Pons (tissue), 1 donor: ENCODE measurements at regions not wholly inside any gene's neighbourhood (a gene's known extent, or its start where the extent isn't known, plus 50 kb on each side); places are given as distances from the start of the nearest gene placed in this dataset.
"Not testable (repeated sequence)": the region's sequence is repeated elsewhere in the genome, so short reads cannot be mapped to it uniquely, and the experiment has no call there.

Source experiments
- DNase-seq: peaks from one replicate; pipeline ENCODE4 v3.0.0-alpha.2; 2016; ENCODE audit warnings: low spot score

DNA sequence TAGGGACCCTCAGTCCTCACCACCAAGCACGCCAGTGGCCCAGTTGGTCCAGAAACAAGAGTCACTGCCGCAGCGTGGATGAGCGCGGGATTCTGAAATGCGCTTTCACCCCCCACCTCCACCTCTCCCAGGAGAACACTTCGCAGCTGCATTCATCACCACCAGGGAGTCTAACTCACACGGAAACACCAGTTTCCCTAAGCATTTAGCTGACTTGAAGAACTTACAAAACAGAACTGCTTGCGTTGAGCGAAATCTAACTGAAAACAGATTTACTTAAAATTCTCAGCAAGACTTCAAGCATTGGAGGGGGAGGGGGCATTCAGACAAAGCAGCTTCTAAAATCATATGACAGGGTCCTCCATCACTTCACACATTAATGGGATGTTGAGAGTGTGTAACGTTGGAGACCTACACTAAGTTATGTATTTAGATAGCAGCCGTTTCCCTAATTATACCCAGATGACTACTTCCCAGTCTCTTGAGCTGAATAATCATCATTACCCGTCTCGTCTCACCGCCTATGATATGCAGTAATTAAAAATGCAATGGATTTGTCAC, 258.2 kb upstream of the IRS2 start:
- no peak for DNase-seq

DNA sequence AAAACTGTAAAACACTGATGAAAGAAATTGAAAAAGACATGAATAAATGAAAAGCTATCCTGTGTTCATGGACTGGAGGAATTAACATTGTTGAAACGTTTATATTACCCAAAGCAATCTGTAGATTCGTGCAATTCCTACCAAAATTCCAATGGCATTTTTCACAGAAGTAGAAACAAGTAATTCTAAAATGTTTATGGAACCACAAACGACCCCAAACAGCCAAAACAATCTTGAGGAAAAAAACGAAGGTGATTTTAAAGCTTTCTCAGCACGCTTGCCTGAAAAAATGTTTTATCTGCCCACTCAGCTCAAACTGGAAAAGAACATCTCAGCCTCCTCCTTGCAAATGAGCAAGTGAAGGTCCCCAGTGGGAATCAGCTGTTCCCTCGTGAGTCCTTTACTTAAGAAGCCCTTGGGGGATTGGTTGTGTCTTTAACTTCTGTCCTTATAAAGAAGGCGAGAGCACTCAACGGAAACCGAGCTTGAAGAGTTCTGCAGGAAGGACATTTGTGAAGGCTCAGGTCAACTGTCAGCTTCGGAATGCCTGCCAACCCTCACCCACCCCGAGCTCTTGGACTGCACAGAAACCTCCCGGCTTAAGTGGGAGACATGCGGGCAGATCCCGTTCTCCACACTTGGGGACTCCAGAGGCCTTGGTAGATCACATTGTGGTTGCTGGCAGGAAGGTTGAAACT, 256.0 kb upstream of the IRS2 start:
- DNase-seq: no peak

DNA sequence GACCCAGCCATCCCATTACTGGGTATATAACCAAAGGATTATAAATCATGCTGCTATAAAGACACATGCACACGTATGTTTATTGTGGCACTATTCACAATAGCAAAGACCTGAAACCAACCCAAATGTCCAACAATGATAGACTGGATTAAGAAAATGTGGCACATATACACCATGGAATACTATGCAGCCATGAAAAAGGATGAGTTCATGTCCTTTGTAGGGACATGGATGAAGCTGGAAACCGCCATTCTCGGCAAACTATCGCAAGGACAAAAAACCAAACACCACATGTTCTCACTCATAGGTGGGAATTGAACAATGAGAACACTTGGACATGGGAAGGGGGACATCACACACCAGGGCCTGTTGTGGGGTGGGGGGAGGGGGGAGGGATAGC, 255.3 kb upstream of the IRS2 start:
- DNase-seq: not testable (repeated sequence)

DNA sequence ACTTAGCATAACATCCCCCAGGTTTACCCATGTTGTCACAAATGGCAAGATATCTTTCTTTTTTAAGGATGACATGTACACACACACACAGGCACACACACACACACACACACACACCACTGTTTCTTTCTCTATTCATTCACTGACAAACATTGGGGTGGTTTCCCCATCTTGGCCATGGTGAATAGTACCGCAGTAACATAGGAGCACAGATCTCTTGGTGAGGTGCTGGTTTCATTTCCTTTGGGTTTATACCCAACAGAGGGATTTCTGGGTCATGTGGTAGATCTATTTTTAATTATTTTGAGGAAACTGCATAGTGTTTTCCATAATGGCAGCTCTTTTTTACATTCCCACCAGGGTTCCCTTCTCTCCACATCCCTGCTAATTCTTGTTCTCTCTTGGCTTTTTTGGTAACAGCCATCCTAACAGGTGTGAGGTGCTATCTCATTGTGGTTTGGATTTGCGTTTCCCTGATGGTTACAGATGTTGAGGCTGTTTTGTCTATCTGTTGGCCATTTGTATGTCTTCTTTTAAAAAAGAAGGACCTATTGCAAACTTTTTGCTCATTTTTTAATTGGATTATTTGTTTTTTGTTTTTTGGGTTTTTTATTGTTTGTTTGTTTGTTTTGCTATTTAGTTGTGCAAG, 251.7 kb upstream of the IRS2 start:
- no peak for DNase-seq

DNA sequence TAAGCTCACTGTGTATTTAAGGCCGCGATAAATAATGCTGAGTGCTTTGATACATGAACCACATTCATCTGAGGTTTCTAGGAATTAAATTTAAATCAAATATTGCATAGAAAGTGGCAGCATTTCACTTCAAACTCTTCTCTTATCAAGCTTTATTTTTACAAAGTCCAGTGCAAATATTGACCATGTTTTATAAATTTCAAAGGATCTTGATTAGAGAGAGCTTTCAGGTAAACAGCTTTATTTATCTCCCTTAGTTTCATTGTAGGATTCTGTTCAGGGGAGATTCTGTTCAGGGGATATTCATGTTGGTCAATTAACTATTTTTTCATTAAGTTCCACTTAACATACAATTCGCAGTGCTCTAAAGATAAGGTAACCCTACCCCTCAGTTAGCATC, 249.7 kb upstream of the IRS2 start:
- DNase-seq: no peak

DNA sequence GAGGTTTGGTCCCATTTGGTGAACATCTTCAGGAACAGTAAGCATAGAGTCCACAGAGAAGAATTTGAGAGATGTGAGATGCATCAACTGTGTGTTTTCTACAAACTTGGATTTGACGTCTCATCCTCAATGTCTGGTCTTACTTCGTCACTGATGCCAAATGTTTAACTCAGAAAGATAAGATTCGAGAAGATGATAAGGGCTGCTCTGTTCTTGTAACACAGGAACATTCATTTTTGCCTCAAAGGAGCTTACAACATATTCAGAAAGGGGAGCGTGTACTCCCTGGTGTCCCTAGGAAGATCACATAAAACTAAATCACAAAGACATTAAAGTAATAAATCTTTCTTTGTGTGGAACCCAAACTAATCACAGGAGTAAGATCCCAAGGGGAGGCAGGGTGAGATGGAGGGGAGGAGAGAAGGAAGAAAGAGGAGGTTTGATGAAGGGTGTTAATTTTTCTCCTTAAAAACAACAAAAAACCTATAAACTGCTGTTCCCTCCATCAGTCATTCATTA, 247.7 kb upstream of the IRS2 start:
- no peak for DNase-seq

DNA sequence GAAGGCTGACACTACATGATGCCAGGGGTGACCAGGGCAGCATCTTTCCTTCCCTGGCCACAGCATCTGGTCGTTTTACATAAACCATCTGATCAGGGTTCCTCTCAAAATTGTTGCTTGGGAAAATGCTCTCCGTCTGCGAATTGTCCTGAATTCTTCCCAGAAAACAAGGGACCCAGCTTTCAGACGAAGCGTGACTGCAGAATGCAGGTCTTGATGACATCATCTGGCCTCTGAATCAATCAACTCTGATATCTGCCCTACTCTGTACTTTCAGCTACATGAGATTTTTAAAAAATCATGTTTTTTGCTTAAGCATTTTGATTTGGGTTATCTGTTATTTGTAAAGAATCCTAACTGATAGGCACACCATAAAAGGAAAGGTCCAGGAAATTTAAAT, 246.6 kb upstream of the IRS2 start:
- no peak for DNase-seq

DNA sequence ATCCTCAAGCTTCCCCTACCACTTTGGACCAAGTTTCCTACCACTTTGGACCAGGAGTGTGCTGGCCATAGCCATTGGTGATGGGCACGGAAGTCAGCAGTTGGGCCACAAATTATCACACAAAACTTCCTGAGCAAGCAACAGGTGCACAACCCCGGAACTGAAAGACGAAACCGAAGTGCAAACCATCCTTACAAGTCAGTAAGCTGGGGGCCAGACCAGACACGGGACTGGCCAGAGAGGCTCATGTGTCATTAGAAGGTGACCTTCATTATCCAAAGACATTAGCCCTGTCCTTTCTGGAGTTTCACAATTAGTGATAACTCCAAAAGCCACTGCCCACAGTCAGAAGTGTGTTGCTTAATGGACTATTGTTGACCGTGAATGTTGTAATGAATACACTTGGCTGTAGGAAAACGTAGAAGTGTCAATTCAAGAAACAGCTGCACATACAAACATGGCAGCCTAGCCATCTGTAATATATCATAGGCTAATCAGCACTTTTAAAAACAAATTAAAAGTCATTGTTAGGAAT, 244.1 kb upstream of the IRS2 start:
- DNase-seq: no peak

DNA sequence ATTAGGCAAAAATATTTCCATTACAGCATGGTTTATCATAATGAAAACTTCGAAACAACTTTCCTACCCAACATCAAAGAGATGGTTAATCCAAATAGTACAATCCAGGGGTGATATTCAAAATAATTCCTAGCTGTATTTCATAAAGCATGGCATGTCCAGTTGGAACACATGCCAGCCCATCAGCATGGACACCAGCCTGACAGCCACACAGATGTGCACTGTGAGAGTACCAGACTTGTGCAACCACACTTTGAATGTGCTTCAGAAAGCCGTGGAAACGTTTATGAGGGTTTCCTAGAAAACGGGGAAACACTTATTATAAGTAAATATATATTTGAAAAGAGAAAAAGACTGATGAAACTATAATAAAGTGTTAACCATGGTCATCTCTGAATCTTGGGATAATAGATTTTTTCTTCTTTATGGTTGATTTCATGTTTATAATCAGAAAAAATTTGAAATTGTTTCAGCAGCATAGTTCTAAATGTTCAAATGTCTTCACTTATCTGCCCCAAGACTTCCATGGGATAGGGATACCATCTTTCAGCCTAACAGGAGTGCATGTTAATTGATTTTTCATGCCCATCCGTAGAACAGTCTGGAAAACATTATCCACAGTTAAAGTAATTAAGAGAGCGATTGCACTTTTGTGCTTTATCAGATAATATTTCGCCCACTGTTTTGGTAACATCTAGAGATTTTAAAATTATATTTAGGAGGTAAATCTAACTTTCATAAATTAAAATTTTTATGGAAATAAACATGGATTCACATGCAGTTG, 242.6 kb upstream of the IRS2 start:
- DNase-seq: no peak

DNA sequence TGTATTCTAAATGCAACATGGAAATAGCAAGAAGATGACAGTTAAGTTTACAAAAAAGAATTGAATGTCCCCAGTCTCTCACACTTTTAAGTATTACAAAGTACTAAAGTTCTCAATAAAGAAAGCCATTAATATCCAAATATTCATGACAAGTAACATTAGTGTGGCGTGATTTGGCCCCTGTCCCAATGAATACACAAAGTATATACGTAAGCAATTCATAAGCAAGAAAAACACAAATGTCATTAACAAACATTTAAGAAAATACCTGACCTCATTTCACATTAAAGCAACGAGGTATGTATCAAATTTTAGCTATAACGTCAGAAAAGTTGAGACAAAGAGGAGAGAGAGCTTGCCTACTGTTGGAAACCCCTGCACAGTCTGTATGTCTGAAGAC, 241.9 kb upstream of the IRS2 start:
- no peak for DNase-seq

DNA sequence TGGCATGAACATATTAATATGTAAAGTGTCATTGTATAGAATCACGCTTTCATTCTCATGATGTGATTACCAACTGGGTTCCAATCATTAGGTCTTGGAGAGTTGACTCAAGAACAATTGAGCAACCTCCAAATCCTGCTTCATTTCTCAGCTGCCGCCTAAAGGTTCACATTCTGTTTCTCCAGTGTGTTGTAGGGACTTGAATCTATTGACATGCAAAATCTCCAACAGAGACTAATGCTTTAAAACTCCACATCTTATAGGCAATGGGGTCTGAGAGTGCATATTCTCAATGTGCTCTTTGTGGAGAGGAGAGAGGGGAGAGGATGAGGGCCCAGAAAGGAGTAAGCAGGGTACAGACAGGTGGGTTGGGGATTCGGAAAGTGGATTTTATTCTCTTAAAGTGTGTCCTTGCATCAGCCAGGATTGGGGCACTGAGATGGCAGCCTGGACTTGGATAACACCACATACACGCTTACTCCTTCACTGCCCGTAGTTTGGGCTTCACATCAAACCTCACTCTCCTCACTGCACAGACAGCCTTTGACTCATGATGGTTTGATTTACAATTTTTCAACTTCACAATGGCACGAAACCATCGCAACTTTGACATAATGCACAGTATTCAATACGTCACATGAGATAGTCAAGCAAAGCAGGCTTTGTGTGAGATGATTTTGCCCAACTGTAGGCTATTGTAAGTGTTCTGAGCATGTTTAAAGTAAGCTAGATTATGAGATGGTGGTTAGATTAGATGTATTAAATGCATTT, 241.3 kb upstream of the IRS2 start:
- no peak for DNase-seq

DNA sequence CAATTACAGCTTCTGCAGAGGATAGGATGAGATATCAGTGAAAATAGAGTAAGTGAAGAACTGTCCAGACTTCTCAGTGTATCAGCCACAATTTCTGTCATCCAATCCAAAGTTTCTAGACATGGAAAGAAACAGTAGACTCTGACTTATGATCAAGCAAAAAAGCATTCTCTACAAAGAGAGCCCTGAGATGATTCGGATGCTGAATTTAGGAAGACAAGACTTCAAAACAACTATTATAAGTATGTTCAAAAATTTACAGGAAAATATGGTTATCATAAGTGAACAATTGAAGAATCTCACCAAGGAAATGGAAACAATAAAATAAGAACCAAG, 238.2 kb upstream of the IRS2 start:
- no peak for DNase-seq

DNA sequence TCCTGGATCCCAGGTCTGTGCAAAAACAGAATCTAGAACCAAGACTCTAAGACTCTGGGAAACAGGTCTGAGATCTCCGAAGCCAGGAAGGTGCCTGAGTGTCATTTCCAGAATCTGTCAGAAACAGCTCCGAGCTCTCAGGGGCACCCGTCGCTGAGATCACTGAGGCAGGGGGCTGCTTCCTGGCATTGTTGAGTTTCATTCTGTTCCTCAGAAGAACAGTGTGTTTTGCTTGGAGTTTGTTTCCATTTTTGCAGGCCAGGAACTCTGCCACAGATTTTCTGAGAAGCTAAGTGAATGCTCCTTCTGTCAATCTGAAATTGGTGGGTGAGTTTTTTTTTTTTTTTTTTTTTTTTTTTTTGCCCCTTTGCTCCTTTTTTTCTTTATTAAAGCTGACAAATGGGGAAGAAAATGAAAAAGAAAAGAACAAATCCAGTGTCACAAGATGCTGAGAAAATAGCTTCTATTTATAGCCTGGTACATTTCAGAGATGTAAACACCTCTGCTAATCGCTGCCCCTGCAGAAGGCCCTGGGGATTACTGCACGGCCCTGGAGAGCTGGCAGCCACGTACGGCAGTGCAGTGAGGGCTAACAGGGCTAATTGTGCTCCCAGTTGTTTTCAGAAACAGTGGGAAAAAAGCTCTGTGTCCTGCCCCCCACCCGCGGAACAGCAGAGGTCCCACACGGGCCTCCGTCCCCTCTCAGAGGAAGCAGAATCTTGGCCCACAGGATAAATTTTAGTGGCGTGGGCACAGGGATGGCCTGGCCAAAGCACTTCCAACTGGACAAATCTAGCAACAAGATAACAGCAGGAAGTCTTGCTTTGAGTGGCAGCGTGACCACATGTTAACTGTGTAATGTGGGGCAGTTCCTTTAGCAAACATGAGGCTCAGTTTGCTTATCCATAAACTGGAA, 237.6 kb upstream of the IRS2 start:
- DNase-seq: no peak

DNA sequence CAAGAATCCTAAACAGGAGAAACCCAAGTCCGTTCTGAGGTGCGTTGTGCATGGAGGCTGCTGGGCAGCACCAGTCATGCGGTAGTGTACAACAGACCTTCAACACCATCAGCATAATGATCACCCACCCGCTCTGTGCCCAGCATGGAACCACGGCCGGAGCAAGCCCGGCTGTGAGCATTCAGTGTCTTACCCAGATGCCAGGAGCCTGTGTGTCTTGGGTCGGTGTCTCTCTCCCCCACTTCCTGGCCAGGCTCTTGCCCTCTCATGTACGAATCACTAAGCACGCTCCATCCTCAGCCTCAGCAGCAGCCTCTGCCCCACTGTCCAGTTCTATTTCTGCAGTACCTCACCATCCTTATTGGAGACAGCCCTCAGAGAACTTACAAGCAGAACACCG, 231.6 kb upstream of the IRS2 start:
- DNase-seq: no peak

DNA sequence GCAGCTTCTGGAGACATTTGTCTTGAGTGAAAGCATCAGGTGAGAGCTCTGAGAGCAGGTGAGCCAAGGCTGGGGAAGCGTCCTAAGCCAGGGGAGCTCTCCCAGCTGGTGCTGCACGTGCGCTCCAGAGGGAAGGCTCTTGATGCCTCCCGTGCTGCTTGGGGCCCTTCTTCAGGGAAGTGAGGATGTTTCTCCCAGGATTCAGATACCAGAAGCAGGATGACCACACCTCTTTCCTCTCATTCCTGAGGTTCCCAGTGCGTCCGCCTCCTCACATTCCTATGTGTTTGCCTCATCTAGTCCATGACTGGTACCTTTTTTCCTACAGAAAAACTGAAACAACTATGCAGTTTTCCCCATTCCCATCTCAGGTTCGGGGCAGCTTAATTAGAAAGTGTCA, 231.0 kb upstream of the IRS2 start:
- no peak for DNase-seq

DNA sequence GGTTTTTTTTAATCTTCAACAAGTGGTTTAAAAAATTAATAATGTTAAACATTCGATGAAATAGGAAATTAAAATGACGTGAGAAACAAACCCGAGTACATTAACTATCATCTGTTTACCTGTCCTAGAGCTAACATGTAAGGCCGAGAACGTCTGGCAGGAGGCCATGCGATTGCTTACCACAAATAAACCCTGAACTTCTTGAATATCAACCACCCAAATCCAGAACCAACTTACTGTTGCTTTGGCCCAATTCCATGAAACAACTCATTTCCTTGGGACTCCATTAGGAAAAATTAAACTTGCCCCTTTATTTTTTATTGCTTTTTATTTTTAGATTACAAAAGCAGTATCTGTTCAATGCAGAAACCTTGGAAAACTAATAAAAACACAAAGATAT, 228.9 kb upstream of the IRS2 start:
- DNase-seq: no peak

DNA sequence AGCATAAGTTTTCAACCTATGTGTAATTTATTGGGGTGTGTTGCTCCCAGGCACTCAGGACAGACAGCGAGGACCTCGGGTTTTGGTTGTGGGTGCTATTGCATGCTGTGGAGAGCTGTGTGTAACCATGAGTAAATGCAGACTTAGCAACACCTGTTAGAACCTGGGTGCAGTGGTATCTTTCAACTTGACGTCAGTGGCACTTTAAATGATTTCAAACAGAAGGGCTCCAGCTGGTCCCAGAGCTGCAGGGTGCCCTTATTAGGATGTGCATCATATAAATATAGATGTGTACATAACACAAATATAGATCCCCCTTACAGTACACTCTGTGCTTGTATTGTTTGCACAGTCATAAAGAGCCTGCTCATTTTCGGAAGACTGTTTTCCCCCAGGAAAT, 228.3 kb upstream of the IRS2 start:
- no peak for DNase-seq

DNA sequence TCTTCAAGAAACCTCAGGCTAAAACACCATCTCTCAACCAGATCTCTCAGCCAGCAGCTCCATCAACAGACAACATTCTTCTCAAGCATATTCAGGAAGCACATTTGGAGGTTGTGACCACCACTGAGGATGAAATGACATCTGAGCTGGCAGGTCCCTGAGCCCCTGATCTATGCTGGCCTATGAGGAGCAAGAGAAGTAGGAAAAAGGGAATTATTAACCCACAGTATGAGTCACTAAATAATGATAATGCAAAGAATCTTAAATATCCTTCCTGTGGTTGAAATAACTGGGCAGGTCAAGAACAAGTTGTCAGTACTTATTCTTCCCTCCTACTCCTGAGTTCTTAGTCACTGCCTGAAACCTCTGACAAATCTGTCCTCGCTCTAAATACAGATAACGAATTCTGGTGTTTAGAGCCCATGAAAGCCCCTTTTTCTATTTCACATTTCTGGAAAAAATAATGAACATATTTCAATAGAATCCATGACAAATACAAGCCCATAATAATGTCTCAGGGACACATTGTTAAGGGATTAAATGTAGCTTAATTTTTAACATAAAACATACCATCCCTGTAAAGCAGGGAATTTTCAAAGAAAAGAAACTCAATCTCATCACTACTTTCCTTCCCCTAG, 225.8 kb upstream of the IRS2 start:
- no peak for DNase-seq

DNA sequence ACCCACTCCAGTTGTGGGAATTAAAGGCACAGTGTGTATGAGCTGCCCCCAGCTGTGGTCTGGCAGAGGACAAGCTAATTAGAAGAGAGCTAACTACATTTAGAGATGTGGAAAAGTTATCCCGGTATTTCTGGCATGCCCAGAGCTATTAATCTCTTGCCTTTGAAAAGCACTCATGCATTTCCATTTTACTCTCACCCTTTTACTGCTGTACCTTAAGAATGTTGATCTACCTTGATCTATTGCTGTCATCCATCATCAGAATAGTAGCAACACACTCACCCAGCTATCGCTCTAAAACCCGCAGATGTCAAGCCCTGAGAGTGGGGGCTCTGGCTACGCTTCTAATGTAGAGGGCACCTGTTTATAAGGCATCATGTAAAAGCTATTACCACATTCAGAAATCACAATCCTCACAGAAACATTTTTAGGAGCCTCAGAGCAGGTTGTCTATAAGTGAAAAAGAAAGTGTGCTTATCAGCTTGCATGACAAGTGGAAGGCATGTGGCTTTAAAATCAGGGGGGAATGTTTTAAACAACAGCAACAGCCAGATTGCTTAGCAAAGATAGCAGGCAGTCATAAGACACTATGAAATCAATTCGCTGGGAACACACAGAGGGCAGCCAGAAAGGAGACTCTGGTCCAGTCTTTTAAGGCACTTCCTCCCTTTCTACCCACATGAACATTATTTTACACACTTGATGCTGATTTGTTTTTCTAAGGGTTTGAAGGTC, 224.2 kb upstream of the IRS2 start:
- no peak for DNase-seq

DNA sequence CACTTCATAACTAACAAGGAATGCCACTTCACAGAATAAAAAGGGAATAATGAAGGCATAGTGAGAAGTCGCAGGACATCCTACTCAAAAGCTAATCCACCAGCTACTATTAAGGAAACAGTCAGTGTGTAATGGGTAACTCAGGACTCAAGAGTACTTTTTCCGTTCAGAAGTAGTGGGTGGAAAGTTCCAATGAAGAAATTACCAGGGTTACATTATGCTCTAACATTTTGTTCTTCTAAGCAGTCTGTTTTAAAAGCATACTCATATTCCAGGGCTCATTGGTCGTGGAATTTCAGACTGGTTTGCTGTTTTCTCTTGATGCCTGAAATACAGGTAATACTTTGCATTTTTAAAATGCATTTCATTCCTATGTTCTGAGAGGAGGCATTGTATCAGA, 222.4 kb upstream of the IRS2 start:
- no peak for DNase-seq
